HFFc6 (cell line): ENCODE measurements at regions not wholly inside any gene's neighbourhood (a gene's known extent, or its start where the extent isn't known, plus 50 kb on each side); places are given as distances from the start of the nearest gene placed in this dataset.
"Not testable (repeated sequence)": the region's sequence is repeated elsewhere in the genome, so short reads cannot be mapped to it uniquely, and the experiment has no call there.

Experiments
- DNase-seq: peaks from one replicate; pipeline ENCODE4 v3.0.0-alpha.2; 2018
- H3K27ac Mint-ChIP-seq: 2 replicates; pipeline ENCODE4 v1.8.0; 2020; ENCODE audit warnings: mild to moderate bottlenecking, mixed read lengths
- H3K27me3 Mint-ChIP-seq: 2 replicates; pipeline ENCODE4 v1.8.0; 2021; ENCODE audit warnings: mild to moderate bottlenecking, moderate library complexity, mixed read lengths; ENCODE audit not compliant: insufficient read depth
- H3K36me3 Mint-ChIP-seq: 2 replicates; pipeline ENCODE4 v1.8.0; 2021; ENCODE audit warnings: low read depth, mixed read lengths
- H3K4me1 Mint-ChIP-seq: 2 replicates; pipeline ENCODE4 v1.8.0; 2020; ENCODE audit warnings: low read depth, mixed read lengths
- H3K4me3 Mint-ChIP-seq: 2 replicates; pipeline ENCODE4 v1.8.0; 2020; ENCODE audit warnings: mild to moderate bottlenecking, moderate library complexity, mixed read lengths
- H3K9me3 Mint-ChIP-seq: 2 replicates; pipeline ENCODE4 v1.8.0; 2020; ENCODE audit warnings: mild to moderate bottlenecking, mixed read lengths
- CTCF ChIP-seq: fragments of 200-600 bp; sonication (generic); IDR thresholded peaks from 2 replicates; pipeline ENCODE4 v1.5.0; 2021; ENCODE audit warnings: antibody characterized with exemption, mild to moderate bottlenecking

GRCh38 chr10:33773886-33774480 is 439.5 kb upstream of the NRP1 start:
- Mint-ChIP-seq H3K27ac (no peak overlapping the region), H3K9me3 (no peaks in the 10 kb centered on the region), H3K27me3 (peaks cover 26% of the 10 kb centered on the region), H3K4me1 (no peaks in the 10 kb centered on the region; the same call in 1 of the 2 replicates), H3K4me3 (no peak overlapping the region), H3K36me3 (no peaks in the 10 kb centered on the region)
- DNase-seq, result no peak
- no peak for TF ChIP-seq CTCF

- Mint-ChIP-seq H3K27ac (no peak overlapping the region), H3K4me3 (no peak overlapping the region), H3K27me3 (peaks cover 23% of the 10 kb centered on the region), H3K9me3 (no peaks in the 10 kb centered on the region), H3K4me1 (no peaks in the 10 kb centered on the region; the same call in 1 of the 2 replicates), H3K36me3 (no peaks in the 10 kb centered on the region)
- TF ChIP-seq CTCF, result no peak
- DNase-seq, result no peak
These were observed 438.7 kb upstream of the NRP1 start for GRCh38 chr10:33773253-33773573.

- Mint-ChIP-seq H3K9me3 (no peaks in the 10 kb centered on the region), H3K4me3 (peak overlapping the region; percentile 36; the same call in 1 of the 2 replicates), H3K4me1 (no peaks in the 10 kb centered on the region; the same call in 1 of the 2 replicates), H3K36me3 (no peaks in the 10 kb centered on the region), H3K27ac (no peak overlapping the region), H3K27me3 (peaks cover 17% of the 10 kb centered on the region)
- DNase-seq, result no peak
- TF ChIP-seq CTCF, result no peak
These were observed 438.1 kb upstream of the NRP1 start for GRCh38 chr10:33772370-33773252.

- not testable (repeated sequence) for H3K9me3 Mint-ChIP-seq, DNase-seq, H3K4me1 Mint-ChIP-seq, H3K36me3 Mint-ChIP-seq, H3K27ac Mint-ChIP-seq
- H3K27me3 Mint-ChIP-seq, result peaks cover 14% of the 10 kb centered on the region
- peak overlapping the region; percentile 36; the same call in 1 of the 2 replicates for H3K4me3 Mint-ChIP-seq
These were observed 437.4 kb upstream of the NRP1 start for GRCh38 chr10:33771856-33772255.

GRCh38 chr10:33764694-33765185 is 430.3 kb upstream of the NRP1 start:
- Mint-ChIP-seq H3K27me3 (peaks cover 7% of the 10 kb centered on the region), H3K27ac (no peak overlapping the region), H3K9me3 (no peaks in the 10 kb centered on the region), H3K4me1 (no peaks in the 10 kb centered on the region), H3K4me3 (no peak overlapping the region), H3K36me3 (no peaks in the 10 kb centered on the region)
- no peak for DNase-seq
- TF ChIP-seq CTCF, result no peak
